ENCODE measurements at regions not wholly inside any gene's neighbourhood (a gene's known extent, or its start where the extent isn't known, plus 50 kb on each side); places are given as distances from the start of the nearest gene placed in this dataset.
"Not testable (repeated sequence)": the region's sequence is repeated elsewhere in the genome, so short reads cannot be mapped to it uniquely, and the experiment has no call there.

DNA sequence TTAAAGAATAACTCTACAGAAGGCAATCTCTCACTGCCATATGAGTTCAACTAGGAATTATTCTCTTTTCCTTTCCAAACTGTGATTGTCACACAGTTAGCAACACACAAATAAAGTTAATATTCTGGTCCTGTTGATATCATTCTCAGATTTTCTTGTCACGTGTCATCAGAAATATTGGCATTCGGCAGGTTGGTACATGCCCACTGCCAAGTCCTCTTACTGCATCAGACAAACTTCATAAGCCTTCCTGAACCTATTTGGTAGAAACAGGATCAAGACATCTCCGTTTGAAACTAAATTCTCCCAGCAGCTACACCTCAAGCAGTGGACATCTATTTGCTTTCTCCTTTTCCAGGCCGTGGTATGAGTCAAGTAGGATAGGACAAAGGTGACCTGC, 177.9 kb upstream of the SOX2 start:
- no peak for DNase-seq (ENCODE audit: low spot score)

DNA sequence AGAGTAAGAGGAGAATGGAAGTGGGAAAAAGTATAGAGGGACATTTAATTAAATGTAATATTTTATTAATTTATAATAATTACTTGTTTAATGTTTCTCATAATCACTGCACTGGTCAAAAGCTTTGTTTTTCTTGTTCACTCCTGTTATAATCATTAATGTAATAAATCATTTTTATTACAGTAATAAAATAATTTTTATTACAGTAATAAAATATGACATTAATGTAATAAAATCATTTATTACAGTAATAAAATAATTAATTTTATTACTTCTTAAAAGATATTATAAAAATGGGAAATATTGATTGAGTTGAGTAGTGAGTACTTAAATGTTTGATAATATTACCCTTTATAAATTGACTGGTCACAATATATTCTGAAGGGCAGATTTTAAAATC, 181.1 kb upstream of the SOX2 start:
- DNase-seq (ENCODE audit: low spot score) = no peak

DNA sequence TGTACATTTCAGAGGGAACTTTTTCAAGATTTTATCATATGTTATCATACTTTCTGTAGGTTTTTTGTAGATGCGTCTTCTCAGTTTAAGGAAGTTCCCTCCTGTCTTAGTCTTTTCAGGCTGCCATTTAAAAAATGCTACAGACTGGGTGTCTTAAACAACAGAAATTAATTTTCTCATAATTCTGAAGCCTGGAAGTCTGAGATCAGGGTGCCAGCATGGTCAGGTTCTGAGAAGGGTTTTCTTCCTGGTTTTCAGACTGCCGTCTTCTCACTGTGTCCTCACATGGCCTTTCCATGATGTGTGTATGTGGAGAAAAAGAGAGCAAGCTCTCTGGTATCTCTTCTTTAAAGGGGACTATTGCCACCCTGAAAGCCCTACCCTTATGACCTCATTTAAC, 189.9 kb upstream of the SOX2 start:
- DNase-seq (ENCODE audit: low spot score) = no peak

DNA sequence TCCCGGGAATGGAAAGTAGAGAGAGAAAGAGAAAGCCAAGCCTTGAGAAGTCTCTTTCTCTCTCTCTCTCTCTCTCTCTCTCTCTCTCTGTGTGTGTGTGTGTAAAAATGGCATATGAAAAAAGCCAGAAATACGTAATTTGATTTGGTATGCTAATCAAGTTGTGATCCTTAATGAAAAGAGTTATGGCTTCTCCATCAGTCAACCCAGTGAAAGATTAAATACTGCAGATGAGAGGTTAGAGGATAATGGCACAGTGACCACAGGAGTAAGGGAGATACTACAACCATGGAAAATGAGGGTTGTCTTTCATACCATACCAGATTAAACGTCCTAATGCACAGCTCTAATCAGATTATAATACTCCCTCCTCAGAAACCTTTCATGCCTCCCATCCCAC, 193.5 kb upstream of the SOX2 start:
- DNase-seq (ENCODE audit: low spot score) = no peak

DNA sequence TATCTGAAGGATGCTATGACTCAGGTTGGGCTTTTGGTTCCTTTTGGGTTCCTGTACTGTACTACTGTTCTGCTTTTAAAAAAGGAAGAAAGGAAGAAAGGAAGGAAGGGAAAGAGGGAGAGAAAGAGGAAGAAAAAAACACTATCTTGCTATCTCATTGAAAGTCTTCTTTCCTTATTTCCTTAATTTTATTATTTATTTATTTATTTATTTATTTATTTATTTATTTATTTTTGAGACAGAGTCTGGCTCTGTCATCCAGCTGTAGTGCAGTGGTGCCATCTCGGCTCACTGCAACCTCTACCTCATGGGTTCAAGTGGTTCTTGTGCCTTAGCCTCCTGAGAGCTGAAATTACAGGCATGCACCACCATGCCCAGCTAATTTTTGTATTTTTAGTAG, 198.9 kb upstream of the SOX2 start:
- DNase-seq (ENCODE audit: low spot score) = no peak

DNA sequence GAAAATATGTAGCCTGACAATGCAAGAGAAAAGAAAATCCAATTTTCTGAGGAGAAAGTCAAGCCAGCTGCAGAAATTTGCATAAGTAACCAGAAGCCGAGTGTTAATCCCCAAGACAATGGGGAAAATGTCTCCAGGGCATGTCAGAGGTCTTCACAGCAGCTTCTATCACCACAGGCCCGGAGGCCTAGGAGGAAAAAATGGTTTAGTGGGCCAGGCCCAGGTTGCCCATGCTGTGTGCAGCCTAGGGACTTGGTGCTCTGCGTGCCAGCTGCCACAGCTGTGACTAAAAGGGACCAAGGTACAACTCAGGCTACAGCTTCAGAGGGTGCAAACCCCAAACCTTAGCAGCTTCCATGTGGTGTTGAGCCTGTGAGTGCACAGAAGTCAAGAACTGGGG, 201.2 kb upstream of the SOX2 start:
- no peak for DNase-seq (ENCODE audit: low spot score)

DNA sequence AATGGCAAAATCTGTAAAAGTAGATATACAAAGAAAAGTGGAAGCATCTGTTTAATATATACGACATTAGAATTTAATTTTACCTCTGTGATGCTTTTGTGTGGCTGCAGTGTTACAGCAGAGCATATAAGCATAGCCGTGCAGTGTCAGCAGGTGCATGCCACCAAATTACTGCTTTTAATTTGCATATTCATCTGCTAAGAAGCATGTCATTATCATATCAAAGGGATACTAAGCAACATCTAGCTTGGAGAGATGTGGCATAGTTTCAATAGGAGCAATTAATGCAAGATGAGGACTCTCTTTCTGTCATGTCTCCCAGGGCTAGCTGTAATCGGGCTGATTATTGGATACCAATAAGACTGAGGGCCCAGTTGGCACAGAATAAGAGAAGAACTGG, 214.4 kb upstream of the SOX2 start:
- DNase-seq (ENCODE audit: low spot score) = no peak

DNA sequence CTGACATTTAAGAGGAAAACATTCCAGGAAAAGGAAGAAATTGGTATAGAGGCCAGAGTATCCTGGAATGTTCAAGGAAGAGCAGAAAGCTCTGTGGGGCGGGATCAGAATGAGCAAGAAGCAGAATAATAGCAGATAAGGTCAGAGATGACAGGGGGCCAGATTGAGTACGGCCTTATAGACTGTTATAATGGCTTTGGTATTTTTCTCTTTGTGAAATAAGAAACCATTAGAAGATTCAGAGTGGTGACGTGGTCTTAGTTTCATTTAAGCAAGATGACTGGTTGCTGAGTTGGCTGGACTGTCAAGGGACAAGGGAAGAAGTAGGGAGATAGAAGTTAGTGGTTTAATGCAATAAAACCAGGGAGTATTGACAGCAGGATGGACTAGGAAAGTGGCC, 218.3 kb upstream of the SOX2 start:
- no peak for DNase-seq (ENCODE audit: low spot score)

DNA sequence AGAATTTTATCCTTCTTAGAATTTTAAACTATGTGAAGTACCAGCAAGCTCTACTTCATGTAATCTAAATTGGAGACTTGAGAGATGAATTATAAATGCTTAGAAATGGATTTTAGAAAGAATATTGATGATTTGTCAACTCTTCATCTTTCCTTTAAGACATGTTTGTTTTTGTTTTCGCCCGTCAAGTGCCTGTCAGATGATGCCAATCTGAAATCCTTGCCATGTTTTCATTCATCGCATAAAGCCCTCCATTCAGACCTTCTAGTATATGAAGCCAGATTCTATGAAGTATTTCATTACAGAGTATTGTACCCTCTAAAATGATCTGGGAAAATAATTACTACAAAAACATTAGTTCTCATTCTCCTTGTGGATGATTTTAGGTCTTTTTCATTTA, 223.2 kb upstream of the SOX2 start:
- DNase-seq (ENCODE audit: low spot score) = no peak

DNA sequence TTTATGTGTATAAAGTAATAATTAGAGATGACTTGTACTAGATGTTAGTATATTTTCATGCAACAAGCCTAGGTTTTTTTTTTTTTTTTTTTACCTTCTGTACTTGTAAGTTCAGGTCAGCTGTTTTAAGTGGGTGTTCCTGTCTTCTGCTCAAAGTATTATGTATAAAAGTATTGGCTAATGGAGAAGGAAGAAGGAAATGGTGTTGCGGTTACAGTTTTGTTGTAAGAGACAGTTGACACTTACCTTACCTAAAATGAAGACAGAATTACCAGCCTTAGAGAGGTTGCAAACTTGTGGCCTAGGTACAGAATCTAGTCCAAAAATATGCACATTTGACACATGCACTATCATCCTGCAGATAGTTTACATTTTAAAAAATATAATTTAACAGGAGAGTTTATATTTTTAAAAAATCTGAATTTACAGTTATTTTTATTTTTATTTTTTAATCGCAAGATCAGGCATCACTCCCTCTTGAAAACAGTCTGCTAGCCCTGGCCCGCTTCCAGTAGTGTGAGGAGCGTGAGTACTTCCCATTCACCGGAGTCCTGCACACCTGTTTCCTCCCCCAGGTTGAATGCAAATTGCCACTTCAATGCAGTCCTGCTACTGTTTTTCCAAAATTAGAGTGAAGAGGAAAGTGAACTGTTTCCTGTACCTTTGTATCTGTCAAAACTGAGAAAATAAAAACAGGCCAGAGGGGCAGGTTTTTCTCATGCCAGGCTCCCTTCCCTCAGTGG, 224.3 kb upstream of the SOX2 start:
- no peak for DNase-seq (ENCODE audit: low spot score)

DNA sequence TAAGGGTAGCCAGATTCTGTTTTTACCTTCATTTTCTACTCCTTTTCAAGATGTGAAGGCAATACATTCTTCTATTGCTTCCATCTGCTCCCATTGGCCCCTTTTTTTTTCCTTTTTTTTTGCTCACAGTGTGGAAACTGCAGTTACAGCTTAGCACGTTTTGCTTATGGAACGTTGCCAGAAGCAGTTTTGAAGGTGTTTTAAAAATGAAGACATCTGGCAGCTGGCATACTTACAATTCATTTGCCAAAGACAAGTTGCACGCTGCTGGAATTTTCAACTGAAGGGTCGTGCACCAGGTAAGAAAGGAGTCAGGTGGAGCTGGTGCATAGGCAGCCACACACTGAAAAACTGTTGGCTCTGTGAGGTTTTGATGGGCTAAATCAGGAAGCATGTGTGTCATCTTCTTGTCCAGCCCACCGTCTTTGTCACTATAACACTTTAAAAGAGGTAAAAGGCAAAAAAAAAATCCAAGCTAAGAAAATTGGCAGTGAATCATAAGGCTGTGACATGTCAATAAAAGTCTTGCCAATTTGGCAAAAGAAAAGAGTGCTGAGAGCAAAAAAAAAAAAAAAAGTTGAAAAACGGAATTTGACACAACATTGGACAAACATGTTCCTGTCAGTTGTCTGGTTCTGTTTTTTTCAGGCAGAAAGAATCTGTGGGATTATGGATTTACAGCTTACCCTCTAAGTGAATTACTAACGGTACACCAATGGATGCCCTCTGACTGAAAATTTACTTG, 225.4 kb upstream of the SOX2 start:
- DNase-seq (ENCODE audit: low spot score) = no peak

DNA sequence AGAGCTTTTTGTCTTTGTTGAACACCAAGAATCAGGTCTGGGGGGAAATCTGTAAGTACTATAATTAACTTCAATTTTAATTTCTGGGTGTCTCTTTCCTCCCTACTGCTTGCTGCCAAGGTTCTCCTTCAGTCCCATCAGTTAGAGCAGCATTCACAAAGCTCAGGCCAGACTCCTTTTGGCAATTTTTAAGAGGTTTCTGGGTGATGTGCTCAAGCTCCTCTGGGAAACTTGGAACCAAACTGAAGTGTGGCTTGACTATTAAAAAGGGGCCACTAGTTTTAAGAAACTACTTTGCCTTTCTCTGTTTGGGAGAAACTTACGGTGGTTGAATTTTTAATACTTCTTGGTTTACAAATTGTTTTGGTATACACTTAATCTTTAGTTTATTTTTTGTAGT, 227.7 kb upstream of the SOX2 start:
- DNase-seq (ENCODE audit: low spot score) = no peak

DNA sequence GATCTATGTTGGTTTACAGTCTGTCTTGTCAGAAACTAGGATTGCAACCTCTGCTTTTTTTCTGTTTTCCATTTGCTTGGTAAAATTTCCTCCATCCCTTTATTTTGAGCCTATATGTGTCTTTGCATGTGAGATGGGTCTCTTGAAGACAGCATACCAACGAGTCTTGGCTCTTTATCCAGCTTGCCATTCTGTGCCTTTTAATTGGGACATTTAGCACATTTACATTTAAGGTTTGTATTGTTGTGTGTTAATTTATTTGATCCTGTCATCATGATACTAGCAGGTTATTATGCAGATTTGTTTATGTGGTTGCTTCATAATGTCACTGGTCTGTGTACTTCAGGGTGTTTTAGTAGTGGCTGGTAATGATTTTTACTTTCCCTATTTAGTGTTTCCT, 236.6 kb upstream of the SOX2 start:
- not testable (repeated sequence) for DNase-seq (ENCODE audit: low spot score)

DNA sequence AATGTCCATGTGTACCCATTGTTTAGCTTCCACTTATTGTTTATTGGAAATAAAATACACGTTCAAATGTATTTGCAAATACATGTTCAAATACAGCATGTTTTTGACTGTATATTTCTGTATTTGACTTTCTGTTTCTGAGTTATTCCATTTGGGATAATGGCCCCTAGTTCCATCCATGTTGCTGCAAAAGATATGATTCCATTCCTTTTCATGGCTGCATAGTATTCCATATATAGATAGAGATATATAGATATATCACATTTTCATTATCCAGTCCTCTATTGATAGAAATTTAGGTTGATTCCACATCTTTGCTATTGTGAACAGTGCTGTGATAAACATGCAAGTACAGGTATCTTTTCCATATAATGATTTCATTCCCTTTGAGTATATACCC, 241.4 kb upstream of the SOX2 start:
- no peak for DNase-seq (ENCODE audit: low spot score)

DNA sequence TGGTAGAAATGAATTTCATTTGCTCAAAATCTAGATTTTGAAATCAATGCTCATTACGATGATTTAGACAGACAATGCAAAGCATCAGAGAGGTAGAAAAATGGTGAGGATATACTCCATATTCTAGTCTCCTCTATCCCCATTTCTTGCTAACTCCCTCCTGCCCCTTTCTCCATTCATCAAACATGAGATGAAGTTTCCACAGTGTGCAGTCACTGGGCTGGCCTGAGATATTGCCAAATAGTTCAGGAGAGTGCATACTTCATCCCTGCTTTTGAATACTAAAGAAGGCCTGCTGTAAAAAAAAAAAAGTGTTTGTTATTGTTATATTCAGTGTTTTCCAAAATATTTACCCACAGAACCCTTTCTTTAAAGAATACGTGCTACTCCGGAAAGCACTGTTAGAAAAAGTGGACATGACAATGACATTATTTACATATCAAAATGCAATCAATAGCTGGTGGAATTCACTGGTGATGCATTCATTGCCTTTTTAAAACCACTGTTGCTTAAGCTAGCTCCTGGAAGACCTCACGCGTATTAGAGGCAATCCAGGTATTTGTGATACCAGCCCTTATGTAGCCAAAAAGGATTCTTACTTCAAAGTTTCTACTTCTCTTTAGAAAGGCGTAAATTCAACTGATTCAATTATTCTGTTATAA, 247.6 kb upstream of the SOX2 start:
- DNase-seq (ENCODE audit: low spot score) = no peak

DNA sequence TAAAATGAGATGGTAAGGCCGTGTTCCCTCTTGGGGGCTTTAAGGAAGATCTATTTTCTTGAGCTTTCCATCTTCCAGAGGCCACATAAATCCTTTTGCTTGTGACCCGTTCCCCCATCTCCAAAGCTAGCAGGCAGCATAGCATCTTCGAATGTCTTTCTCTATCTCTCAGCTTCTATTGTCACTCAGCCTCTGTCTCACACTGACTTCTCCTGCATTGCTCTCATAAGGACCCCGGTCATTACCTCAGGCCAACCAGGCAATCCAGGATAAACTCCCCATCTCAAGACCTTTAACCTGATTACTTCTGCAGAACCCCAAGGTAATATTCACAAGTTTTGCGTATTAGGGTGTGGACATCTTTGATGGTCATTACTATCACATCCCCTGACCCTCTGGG, 250.3 kb upstream of the SOX2 start:
- DNase-seq (ENCODE audit: low spot score) = no peak

DNA sequence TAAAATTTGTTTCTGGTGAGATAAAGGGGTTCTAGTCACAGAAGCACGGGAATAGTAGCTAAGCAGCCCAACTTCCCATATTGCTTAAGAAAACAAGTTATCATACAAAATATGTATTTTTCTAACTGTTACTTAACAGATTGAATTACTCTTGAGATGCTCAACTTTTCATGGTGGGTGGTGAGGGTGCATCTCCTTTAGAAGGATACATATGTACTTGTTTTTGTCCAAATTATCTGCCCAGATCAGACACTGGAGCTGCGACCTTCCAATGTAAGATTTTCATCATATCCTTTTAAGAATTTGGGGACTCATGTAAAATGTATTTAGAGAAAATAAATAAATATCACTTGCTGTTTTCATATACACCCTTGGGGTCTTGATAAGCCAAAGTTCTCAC, 252.2 kb upstream of the SOX2 start:
- no peak for DNase-seq (ENCODE audit: low spot score)

DNA sequence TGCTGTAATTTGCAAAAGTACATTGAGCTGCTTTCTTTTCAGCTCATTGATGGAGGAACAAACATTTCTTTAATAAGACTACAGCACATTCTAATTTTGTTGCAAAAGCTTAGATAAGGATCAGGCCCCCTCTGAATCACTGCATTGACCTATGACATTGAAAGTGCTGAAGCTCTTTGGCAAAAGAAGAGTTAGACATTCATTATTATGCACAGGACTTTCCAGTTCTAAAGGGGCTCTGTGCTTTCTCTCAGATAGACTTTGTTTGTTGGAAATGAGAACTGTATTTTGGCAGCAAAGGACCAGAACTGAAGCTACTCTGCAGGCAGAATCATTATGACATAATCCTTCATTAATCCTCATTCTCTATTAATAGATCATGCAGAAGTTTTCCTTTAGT, 252.9 kb upstream of the SOX2 start:
- no peak for DNase-seq (ENCODE audit: low spot score)

DNA sequence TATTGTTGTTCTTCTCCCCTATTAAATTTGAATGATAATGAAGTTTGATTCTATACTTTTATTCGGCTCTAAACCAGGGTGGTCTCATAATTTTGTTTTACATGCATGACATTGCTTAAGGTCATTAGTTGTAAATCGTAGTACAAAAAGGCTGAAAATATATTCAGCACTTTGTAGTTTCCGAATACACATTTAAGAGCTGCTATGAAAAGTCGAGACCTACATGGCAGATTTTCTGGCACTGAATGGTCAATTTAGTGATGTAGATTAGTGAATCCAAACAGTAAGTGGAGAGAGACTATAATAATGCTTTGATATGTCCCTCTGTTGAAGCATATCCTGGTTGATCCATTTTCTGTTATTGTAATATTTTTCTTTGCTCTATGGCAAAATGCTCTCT, 254.0 kb upstream of the SOX2 start:
- no peak for DNase-seq (ENCODE audit: low spot score)

DNA sequence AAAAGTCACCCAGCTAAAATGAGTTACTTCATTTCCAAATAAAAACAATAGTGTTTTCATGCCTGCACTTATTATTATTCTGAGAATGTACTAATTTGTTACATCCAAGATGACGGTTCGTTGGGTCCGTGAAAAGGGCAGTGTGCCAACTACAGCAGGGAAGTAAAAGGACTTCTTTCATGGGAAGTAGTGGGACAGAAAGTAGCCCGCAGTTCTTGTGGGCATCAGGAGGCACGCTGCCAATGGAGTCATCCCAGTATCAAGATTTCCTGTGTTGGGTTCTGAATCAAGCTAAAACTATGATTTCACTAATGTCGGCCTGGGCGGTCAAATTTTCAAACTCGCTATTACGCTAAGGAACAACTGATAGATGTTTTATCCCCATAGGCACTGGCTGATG, 254.5 kb upstream of the SOX2 start:
- no peak for DNase-seq (ENCODE audit: low spot score)

DNA sequence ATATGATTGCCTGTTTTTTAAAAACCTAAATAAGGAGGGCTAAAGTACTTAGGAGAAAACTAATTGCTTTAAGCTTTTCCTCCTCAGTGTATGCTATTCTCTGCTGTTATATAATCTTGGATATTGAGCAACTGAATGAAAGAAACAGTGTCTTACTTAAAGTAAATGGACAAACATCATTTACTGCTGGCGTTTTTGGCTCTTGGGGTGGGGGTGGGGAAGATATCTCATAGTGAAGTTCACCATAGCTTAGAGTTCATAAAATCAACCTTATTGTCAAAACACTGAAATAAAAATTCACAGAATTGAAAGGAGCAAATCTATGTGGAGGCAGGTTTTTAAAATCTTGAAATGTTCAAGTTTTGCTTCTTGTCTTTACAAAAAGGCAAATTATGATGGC, 256.4 kb upstream of the SOX2 start:
- no peak for DNase-seq (ENCODE audit: low spot score)

DNA sequence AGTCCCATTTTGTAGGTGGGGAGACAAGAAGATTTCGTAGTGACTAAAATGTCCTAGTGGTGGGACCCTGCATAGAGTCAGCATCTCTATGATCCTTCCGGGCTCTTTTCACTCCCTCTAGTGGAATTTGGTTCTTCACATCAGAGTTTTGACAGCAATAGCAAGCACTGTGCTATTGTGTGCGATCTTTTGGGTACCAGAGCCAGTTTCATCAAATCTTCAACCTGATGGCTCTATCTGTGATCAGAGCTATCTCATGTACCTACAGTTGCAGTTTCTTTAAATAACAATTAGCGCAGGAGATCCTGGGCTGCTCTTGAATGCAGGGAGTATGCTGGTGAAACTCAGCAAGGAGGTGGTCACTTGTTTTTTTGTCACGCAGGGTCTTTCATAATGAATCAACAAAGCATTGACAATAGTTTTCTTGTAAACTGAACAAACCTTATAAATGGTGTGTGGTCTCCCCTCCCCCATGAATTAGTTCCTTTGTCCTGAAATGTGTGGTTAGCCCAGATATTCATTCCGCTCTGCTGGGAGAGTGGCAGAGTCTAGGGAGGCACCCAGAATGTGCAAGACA, 257.2 kb upstream of the SOX2 start:
- no peak for DNase-seq (ENCODE audit: low spot score)

DNA sequence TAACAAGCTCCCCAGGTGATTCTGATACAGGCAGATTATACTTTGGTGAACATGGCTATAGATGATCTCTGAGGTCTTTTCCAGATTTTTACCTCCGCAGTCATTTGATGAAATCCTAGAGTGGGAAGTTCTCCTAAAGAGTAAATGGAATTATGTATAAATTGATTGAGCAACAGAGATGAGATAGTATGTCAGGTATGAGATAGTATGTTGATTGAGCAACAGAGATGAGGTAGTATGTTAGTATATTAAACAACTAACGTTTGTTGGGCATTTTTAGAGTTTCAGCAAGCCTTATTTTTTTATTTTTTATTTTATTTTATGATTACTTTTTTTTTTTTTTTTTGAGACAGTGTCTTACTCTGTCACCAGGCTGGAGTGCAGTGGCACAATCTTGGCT, 265.0 kb upstream of the SOX2 start:
- no peak for DNase-seq (ENCODE audit: low spot score)

All from AG08396 (cell line).